GM19324 (cell line): ENCODE measurements at regions not wholly inside any gene's neighbourhood (a gene's known extent, or its start where the extent isn't known, plus 50 kb on each side); places are given as distances from the start of the nearest gene placed in this dataset.
"Not testable (repeated sequence)": the region's sequence is repeated elsewhere in the genome, so short reads cannot be mapped to it uniquely, and the experiment has no call there.

ENCODE experiments used
- ATAC-seq: cut with Tn5 transposase; IDR thresholded peaks from one replicate; pipeline ENCODE4 v1.9.1; 2021; ENCODE audit warnings: mild to moderate bottlenecking, moderate library complexity; ENCODE audit not compliant: unreplicated experiment, low FRiP score

- no peak for ATAC-seq
These were observed 1129.5 kb downstream of the DIAPH3 start for GRCh38 chr13:59034198-59034597.

GRCh38 chr13:59038824-59039223 lies 1124.9 kb downstream of the DIAPH3 start:
- no peak for ATAC-seq

- ATAC-seq, result no peak
These were observed 1120.7 kb downstream of the DIAPH3 start for GRCh38 chr13:59043016-59043415.

DNA sequence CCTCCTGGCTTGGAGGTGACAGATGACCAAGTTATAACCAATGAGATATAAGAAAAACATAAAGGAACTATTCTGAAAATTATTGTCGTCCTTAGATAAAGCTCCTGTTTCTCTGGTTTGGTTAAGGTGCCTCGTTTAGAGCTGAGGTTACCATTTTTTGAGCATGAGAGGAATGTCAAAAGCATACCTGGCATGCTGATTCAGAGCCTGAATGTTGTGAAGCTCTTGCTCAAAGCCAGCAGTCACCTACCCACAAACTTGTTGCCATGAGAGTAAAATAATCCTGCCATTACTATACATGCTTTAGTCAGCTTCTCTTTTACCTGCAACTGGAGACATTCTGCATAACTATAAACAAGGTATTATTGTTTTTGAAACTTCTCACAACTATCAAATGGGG lies 1116.2 kb downstream of the DIAPH3 start:
- no peak for ATAC-seq

- no peak for ATAC-seq
These were observed 1102.1 kb downstream of the DIAPH3 start for GRCh38 chr13:59061621-59062020.

DNA sequence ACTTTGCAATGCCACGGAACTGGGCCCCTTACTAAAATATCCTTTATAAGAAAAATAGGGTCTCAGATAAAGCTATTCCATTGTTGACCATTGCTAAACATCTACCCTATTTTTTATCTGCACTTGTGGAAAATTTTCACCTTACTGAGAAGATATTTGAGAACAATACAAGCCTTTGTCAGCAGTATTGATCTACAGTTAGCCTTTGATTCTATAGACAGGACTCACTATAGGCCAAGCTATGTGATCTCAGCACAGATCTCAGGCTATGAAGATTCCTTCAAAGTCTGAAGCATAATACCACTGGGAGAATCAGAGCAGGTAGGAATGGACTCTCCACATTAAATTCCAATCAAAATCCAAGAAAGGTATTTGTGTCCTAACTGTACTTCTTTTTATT lies 1099.7 kb downstream of the DIAPH3 start:
- no peak for ATAC-seq

DNA sequence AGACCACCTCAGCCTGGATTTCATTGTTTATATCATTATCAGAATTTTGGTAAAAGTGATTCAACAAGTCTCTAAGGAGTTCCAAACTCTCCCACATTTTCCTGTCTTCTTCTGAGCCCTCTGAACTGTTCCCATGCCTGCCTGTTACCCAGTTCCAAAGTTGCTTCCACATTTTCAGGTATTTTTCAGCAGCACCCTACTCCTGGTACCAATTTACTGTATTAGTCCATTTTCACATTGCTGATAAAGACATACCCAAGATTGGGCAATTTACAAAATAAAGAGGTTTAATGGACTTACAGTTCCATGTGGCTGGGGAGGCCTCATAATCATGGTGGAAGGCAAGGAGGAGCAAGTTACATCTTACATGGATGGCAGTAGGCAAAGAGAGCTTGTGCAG lies 1087.3 kb downstream of the DIAPH3 start:
- not testable (repeated sequence) for ATAC-seq

DNA sequence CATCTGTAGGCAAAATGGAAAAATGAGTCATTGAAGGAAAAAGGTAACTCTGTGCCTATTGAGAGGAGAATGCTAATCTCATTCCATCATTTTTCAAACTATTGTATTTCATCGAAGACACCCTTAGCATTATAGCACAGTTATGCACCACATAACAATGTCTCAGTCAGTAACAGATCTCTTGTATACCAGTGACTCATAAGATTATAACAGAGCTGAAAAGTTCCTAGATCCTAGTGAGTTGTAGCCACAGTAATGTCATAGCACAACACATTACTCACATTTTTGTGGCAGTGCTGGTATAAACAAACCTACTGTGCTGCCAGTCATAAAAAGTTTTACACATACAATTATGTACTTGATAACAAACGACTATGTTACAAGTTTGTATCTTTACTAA lies 1077.6 kb downstream of the DIAPH3 start:
- no peak for ATAC-seq

- no peak for ATAC-seq
These were observed 1075.0 kb downstream of the DIAPH3 start for GRCh38 chr13:59088716-59089115.

GRCh38 chr13:59094181-59094580 lies 1069.5 kb downstream of the DIAPH3 start:
- no peak for ATAC-seq

DNA sequence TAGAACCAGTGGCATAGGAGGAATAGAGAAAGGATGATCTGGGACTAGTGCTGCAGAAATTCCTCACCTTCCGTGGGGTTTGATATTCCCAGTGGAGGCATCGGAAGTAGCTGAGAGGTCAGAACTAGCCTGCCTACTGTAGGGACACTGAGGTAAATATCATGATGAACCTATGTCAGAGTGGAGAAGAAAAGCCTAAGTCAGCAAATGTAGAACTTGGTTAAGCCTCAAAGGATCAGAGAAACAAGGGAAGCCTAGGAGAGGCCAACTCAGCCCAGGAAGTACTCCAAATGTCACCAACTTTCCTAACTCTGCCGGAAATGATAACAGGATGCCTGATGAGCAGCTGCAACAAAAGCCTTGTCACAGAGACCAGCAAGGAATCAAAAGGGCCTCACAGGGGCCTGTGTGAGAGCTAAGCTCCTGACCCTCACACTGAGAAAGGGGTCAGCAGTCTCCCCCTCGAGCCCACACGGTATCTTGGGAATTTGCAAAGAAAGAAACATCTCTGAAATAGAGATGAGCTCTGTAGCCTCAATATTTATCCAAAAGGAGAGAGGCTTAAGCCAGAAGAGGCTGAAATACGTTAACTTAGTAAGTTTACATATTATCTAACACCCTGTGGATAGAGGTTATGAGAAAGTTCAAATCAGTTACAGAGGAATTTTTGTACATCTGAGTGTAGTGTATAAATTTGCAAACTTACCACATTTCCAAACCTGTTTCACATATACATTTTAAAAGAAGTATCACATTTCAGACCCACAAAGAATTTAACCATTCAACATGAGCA lies 1064.3 kb downstream of the DIAPH3 start:
- ATAC-seq, result no peak

GRCh38 chr13:59103004-59103768 lies 1060.5 kb downstream of the DIAPH3 start:
- ATAC-seq, result no peak

DNA sequence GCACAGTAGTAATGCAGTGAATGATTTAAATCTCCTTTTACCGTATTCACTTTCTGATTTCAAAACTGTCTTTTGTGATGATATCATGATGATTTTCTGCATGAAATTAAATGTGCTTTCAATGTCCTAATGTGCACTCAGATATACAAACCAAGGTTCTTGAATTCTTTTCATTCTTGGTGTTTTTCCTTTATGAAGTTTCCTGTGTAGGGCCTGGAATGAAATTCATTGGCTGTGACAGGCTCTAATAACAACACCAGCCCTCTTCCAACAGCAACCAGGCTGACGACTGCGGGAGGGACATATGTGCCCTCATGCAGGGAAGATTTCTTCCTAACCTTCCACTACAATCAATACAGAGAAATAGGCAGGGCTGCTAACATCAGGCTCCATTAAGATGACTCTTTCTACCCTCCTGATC lies 1052.0 kb downstream of the DIAPH3 start:
- no peak for ATAC-seq

DNA sequence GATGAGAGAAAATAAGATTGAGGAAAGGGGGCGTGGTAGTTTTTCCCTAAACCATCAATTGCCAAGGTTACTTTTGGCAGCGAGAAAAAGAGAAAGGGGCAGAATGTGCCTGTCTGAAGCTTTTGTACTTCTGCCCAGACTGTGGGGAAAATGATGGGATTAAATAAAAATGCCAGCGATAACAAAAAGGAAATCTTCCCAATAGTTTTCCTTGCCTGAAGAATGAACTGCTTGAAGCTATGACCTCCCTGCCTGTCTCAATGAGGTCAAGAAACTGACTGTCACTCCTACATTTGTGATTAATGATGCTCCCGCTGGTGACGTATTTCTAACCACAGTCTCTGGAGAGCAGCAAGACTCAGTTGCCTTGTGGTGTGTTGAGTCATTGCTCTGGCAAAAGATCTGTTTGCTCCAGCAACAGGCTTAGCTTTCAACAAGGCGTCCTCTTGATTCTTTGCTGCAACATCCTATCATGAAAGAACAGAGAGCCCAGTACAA lies 1051.5 kb downstream of the DIAPH3 start:
- ATAC-seq, result no peak

DNA sequence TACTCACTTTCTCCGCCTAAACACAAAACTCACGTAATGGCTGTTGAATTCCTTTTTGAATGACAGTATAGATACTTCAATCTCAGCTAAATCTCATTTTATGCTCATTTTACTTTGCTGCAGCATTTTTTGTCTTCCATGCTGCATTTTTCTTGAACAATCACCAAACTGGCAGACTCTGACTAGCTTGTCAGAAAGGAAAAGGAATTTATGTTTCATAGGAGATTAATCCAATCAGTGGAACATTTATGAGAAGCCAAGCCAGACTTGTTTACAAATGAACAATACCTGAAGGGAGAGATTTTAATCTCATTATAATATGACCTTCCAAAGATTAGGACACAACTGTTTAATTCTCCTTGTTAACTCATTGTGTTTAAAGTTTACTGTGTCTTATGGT lies 1044.3 kb downstream of the DIAPH3 start:
- no peak for ATAC-seq

DNA sequence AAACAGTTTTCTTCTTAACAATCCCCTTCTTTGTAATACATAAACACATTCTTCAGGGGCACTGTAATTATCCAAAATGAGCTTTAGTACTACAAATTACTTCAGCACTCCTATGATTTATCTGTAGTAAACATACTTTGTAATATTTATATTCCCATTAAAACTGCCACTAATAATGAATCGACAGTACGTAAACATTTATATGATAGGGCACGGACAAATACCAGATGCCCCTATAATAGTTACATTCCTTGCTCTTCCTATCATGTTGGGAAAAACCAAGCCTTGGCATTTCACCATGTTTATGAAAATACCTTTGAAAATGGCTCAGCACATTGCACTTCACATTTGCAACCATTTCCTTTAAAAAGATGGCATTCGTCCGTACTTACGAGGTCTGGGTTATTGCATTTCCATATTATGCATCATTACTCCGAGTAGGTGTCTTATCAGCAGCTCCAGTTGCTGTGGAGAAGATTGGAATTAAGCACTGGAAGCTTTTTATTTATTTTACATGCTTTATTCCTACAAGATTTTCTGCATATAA lies 1043.4 kb downstream of the DIAPH3 start:
- ATAC-seq, result no peak

GRCh38 chr13:59121507-59121906 lies 1042.2 kb downstream of the DIAPH3 start:
- no peak for ATAC-seq

GRCh38 chr13:59126474-59126873 lies 1037.3 kb downstream of the DIAPH3 start:
- no peak for ATAC-seq

DNA sequence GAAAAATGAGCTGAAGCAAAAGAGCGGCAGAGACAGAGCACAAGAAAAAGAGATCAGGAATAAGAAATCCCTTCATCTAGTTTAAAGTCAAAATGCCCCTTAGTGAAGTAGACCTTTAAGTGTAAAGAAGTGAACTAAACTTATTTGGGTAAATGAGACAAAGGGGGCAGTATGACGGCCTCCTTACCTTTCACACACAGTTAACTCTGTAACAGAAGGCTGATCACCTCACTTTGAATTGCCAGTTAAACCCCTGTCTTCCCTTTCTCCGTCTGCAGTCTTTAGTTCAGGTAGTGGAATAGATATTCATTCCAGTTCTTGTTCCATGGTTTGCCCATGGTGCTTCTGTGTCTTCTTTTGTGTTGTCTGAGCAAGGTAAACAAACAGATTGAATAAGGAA lies 1029.8 kb downstream of the DIAPH3 start:
- ATAC-seq, result no peak

- ATAC-seq, result no peak
These were observed 1019.0 kb downstream of the DIAPH3 start for GRCh38 chr13:59144700-59145099.

- no peak for ATAC-seq
These were observed 1018.3 kb downstream of the DIAPH3 start for GRCh38 chr13:59145381-59145780.
